Neural cell (in vitro differentiated cells): ENCODE measurements at regions not wholly inside any gene's neighbourhood (a gene's known extent, or its start where the extent isn't known, plus 50 kb on each side); places are given as distances from the start of the nearest gene placed in this dataset.

Experiments
- EP300 ChIP-seq: fragments of 450-650 bp; conservative IDR thresholded peaks from 2 replicates; pipeline ENCODE4 v1.6.1; 2014; ENCODE audit warnings: antibody characterized with exemption, mild to moderate bottlenecking, moderate library complexity; ENCODE audit not compliant: poor library complexity, severe bottlenecking
- EZH2 ChIP-seq: fragments of 200-600, 300-800 bp; shearing (Covaris generic), sonication (generic); IDR thresholded peaks from 2 replicates; pipeline ENCODE4 v1.6.1; 2014; ENCODE audit warnings: antibody characterized with exemption, low read length, borderline replicate concordance, mild to moderate bottlenecking; ENCODE audit not compliant: insufficient read depth, poor library complexity, severe bottlenecking
- MXI1 ChIP-seq: fragments of 450-650 bp; conservative IDR thresholded peaks from 2 replicates; pipeline ENCODE4 v1.6.1; 2014; ENCODE audit warnings: antibody characterized with exemption, mild to moderate bottlenecking; ENCODE audit not compliant: poor library complexity, severe bottlenecking
- POLR2AphosphoS5 ChIP-seq: IDR thresholded peaks from 2 replicates; pipeline ENCODE4 v1.6.1; 2012
- TF ChIP-seq, protein P1 (sequence below): fragments of 450-650 bp; IDR thresholded peaks from 2 replicates; pipeline ENCODE4 v1.5.1; 2014; ENCODE audit warnings: antibody characterized with exemption, mild to moderate bottlenecking, moderate library complexity; ENCODE audit not compliant: poor library complexity, severe bottlenecking
- TF ChIP-seq, protein P2 (sequence below): IDR thresholded peaks from 2 replicates; pipeline ENCODE4 v1.6.1; 2012; ENCODE audit warnings: borderline replicate concordance

DNA sequence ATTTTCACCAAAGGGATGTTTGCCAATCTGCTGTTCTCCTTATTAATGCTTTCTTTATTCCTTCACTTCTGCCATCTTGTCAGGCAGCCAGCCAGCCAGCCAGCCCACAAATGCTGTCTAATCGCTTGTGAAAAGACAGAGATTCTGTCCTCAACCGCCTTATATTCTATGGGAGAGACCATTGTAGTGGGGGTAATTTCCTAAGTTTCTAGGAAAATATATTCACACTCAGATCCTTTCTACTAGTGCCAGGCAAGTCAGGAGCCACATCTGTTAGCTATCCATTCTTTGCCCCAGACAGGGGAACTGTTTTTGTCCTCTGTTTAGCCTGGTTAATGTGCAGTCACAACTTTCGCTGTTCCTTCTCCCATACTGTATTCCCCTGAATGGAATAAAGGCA is 1023.1 kb downstream of the ADGRL2 start:
- no peak for TF ChIP-seq MXI1
- TF ChIP-seq EP300, result no peak
- no peak for TF ChIP-seq POLR2AphosphoS5
- TF ChIP-seq, protein P1, sequence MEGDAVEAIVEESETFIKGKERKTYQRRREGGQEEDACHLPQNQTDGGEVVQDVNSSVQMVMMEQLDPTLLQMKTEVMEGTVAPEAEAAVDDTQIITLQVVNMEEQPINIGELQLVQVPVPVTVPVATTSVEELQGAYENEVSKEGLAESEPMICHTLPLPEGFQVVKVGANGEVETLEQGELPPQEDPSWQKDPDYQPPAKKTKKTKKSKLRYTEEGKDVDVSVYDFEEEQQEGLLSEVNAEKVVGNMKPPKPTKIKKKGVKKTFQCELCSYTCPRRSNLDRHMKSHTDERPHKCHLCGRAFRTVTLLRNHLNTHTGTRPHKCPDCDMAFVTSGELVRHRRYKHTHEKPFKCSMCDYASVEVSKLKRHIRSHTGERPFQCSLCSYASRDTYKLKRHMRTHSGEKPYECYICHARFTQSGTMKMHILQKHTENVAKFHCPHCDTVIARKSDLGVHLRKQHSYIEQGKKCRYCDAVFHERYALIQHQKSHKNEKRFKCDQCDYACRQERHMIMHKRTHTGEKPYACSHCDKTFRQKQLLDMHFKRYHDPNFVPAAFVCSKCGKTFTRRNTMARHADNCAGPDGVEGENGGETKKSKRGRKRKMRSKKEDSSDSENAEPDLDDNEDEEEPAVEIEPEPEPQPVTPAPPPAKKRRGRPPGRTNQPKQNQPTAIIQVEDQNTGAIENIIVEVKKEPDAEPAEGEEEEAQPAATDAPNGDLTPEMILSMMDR, result no peak
- no peak for TF ChIP-seq EZH2
- TF ChIP-seq, protein P2, sequence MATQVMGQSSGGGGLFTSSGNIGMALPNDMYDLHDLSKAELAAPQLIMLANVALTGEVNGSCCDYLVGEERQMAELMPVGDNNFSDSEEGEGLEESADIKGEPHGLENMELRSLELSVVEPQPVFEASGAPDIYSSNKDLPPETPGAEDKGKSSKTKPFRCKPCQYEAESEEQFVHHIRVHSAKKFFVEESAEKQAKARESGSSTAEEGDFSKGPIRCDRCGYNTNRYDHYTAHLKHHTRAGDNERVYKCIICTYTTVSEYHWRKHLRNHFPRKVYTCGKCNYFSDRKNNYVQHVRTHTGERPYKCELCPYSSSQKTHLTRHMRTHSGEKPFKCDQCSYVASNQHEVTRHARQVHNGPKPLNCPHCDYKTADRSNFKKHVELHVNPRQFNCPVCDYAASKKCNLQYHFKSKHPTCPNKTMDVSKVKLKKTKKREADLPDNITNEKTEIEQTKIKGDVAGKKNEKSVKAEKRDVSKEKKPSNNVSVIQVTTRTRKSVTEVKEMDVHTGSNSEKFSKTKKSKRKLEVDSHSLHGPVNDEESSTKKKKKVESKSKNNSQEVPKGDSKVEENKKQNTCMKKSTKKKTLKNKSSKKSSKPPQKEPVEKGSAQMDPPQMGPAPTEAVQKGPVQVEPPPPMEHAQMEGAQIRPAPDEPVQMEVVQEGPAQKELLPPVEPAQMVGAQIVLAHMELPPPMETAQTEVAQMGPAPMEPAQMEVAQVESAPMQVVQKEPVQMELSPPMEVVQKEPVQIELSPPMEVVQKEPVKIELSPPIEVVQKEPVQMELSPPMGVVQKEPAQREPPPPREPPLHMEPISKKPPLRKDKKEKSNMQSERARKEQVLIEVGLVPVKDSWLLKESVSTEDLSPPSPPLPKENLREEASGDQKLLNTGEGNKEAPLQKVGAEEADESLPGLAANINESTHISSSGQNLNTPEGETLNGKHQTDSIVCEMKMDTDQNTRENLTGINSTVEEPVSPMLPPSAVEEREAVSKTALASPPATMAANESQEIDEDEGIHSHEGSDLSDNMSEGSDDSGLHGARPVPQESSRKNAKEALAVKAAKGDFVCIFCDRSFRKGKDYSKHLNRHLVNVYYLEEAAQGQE, result no peak
